Smooth muscle cell (in vitro differentiated cells): ENCODE measurements at regions not wholly inside any gene's neighbourhood (a gene's known extent, or its start where the extent isn't known, plus 50 kb on each side); places are given as distances from the start of the nearest gene placed in this dataset.

Experiments
- DNase-seq: peaks from one replicate; lab custom pipeline; 2025; ENCODE audit not compliant: unreplicated experiment; lab: John Stamatoyannopoulos, UW
- H2AFZ ChIP-seq: fragments of 200-600 bp; sonication (generic); 2 replicates; pipeline ENCODE4 v1.6.0; 2016; ENCODE audit warnings: antibody characterized with exemption, low read depth, mild to moderate bottlenecking
- H3F3A ChIP-seq: fragments of 200-600 bp; sonication (generic); 2 replicates; pipeline ENCODE4 v1.6.0; 2017; ENCODE audit warnings: antibody characterized with exemption, low read depth
- H3K27ac ChIP-seq: fragments of 200-600 bp; sonication (generic); 2 replicates; pipeline ENCODE4 v1.5.1; 2016; ENCODE audit warnings: low read depth, mild to moderate bottlenecking
- H3K27me3 ChIP-seq: fragments of 200-600 bp; sonication (generic); 2 replicates; pipeline ENCODE4 v1.6.1; 2016; ENCODE audit warnings: low read depth, mild to moderate bottlenecking
- H3K36me3 ChIP-seq: fragments of 200-600 bp; sonication (generic); 2 replicates; pipeline ENCODE4 v1.5.1; 2016; ENCODE audit warnings: low read depth
- H3K4me1 ChIP-seq: fragments of 200-600 bp; sonication (generic); 2 replicates; pipeline ENCODE4 v1.5.1; 2016; ENCODE audit warnings: low read depth
- H3K4me2 ChIP-seq: fragments of 200-600 bp; sonication (generic); 2 replicates; pipeline ENCODE4 v1.6.0; 2016; ENCODE audit warnings: mild to moderate bottlenecking
- H3K4me3 ChIP-seq: fragments of 200-600 bp; sonication (generic); 2 replicates; pipeline ENCODE4 v1.5.1; 2016; ENCODE audit warnings: mild to moderate bottlenecking
- H3K79me2 ChIP-seq: fragments of 200-600 bp; sonication (generic); 2 replicates; pipeline ENCODE4 v1.6.0; 2016; ENCODE audit warnings: low read depth, mild to moderate bottlenecking
- H3K9ac ChIP-seq: fragments of 200-600 bp; sonication (generic); 2 replicates; pipeline ENCODE4 v1.6.0; 2016; ENCODE audit warnings: low read depth
- H3K9me3 ChIP-seq: fragments of 200-600 bp; sonication (generic); replicated peaks from 2 replicates; pipeline ENCODE4 v1.5.1; 2016; ENCODE audit warnings: low read depth
- H4K20me1 ChIP-seq: fragments of 200-600 bp; sonication (generic); 2 replicates; pipeline ENCODE4 v1.6.0; 2016; ENCODE audit warnings: low read depth
- CTCF ChIP-seq: fragments of 200-600 bp; sonication (generic); IDR thresholded peaks from 2 replicates; pipeline ENCODE4 v1.5.1; 2017; ENCODE audit warnings: borderline replicate concordance, mild to moderate bottlenecking, antibody characterized with exemption; ENCODE audit not compliant: insufficient read depth, poor library complexity, severe bottlenecking
- WGBS: methylation state at CpG from one replicate; pipeline ENCODE4 v1.1.7; 2016; ENCODE audit warnings: low lambda C conversion rate; 5-methylcytosine and 5-hydroxymethylcytosine counted together

GRCh38 chr13:67725999-67726398 lies 495.9 kb upstream of the PCDH9 start:
- WGBS: 90% methylated on average over 2 of the region's 2 CpGs
- Histone ChIP-seq H3K4me3 (no peak overlapping the region), H3K4me2 (no peak overlapping the region), H3K27ac (no peak overlapping the region), H3K9me3 (peaks cover 7% of the 10 kb centered on the region), H3K9ac (no peak overlapping the region), H3K79me2 (no peaks in the 10 kb centered on the region), H3K36me3 (no peaks in the 10 kb centered on the region), H2AFZ (no peak overlapping the region), H3K4me1 (no peaks in the 10 kb centered on the region), H3F3A (no peaks in the 10 kb centered on the region), H4K20me1 (no peaks in the 10 kb centered on the region), H3K27me3 (no peaks in the 10 kb centered on the region)
- no peak for DNase-seq
- no peak for TF ChIP-seq CTCF

DNA sequence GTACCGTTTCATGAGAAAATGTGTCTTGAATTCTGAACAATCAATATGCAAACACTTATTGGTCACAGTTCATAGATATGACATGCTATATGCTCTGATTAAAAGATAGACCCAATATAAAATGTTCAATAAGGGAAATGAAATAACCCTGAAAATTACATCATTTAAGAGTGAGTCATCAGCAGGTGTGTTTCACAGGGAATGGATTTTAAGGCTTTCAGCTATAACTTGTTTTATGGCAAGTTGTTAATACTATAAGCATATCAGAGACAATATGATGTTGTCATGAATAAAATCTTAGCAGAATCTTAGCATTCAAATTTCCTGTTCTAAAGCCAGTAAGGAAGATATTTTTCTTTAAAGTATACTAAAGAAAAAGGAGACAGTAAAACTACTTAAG lies 483.4 kb upstream of the PCDH9 start:
- Histone ChIP-seq H4K20me1 (no peaks in the 10 kb centered on the region), H3K4me1 (no peaks in the 10 kb centered on the region), H3K27me3 (no peaks in the 10 kb centered on the region), H3F3A (no peaks in the 10 kb centered on the region), H3K4me3 (no peak overlapping the region), H3K36me3 (no peaks in the 10 kb centered on the region), H2AFZ (no peak overlapping the region), H3K27ac (no peak overlapping the region), H3K9ac (no peak overlapping the region), H3K4me2 (no peak overlapping the region), H3K9me3 (no peaks in the 10 kb centered on the region), H3K79me2 (no peaks in the 10 kb centered on the region)
- DNase-seq: no peak
- 88% methylated on average over 1 of the region's 1 CpG for WGBS
- TF ChIP-seq CTCF: no peak

DNA sequence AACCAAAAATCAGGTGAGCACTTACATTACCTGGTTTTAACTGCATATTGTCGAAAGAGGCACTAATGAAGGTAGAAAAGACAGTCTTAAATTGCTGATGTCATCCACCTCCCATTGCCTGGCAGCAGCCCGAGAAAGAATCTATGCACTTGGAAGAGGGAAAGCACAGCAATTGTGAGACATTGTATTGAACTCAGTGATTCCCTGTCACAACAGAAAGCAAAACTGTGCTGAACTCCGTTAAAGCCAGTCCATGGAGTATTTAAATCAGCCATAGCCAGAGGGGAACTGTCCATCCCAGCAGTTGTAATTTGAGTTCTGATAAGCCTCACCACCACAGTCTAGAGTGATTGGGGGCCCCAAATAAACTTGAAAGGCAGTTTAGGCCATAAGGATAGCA lies 466.6 kb upstream of the PCDH9 start:
- no peak for DNase-seq
- no peak for TF ChIP-seq CTCF
- H3K4me1 ChIP-seq: no peaks in the 10 kb centered on the region
- no peak overlapping the region for H3K27ac ChIP-seq
- WGBS: 73% methylated on average over 3 of the region's 3 CpGs
- H3K9ac ChIP-seq: no peak overlapping the region
- no peaks in the 10 kb centered on the region for H4K20me1 ChIP-seq
- no peaks in the 10 kb centered on the region for H3K79me2 ChIP-seq
- no peaks in the 10 kb centered on the region for H3K9me3 ChIP-seq
- H3K27me3 ChIP-seq: no peaks in the 10 kb centered on the region
- H3K4me2 ChIP-seq: no peak overlapping the region
- no peaks in the 10 kb centered on the region for H3K36me3 ChIP-seq
- H2AFZ ChIP-seq: no peak overlapping the region
- H3K4me3 ChIP-seq: no peak overlapping the region
- no peaks in the 10 kb centered on the region for H3F3A ChIP-seq

DNA sequence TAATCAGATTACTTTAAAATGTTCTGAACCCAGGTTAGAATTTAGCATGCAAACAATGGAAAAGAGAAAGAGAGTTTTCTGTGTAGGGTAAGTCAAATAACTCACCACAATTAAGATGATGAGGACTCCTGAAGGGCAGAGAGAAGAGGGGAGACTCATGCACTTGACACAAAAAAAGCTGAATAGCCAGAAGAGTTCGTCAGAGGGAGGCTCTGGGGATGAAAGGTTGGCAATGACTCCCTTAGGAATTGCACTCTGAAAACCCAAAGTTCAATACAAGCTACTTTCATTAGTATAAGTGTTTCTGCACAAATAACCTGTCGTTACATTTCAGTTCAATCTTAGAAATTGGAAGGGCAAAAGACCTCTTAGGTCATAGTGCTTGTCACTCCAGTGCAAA lies 434.4 kb upstream of the PCDH9 start:
- Histone ChIP-seq H3K9me3 (no peaks in the 10 kb centered on the region), H3K9ac (no peak overlapping the region), H3K4me2 (no peak overlapping the region), H3F3A (no peaks in the 10 kb centered on the region), H3K4me3 (no peak overlapping the region), H3K27ac (no peak overlapping the region), H3K79me2 (no peaks in the 10 kb centered on the region), H3K36me3 (no peaks in the 10 kb centered on the region), H3K4me1 (no peaks in the 10 kb centered on the region), H2AFZ (no peak overlapping the region), H3K27me3 (no peaks in the 10 kb centered on the region), H4K20me1 (no peaks in the 10 kb centered on the region)
- TF ChIP-seq CTCF: no peak
- WGBS: 91% methylated on average over 2 of the region's 2 CpGs
- DNase-seq: no peak
